GM21381 (cell line): ENCODE measurements at regions not wholly inside any gene's neighbourhood (a gene's known extent, or its start where the extent isn't known, plus 50 kb on each side); places are given as distances from the start of the nearest gene placed in this dataset.

Source experiments
- ATAC-seq: cut with Tn5 transposase; IDR thresholded peaks from one replicate; pipeline ENCODE4 v1.9.1; 2021; ENCODE audit warnings: mild to moderate bottlenecking, moderate library complexity; ENCODE audit not compliant: unreplicated experiment

- ATAC-seq = no peak
These were observed 180.4 kb upstream of the COL8A1 start for GRCh38 chr3:99458013-99458412.

- no peak for ATAC-seq
These were observed 195.8 kb upstream of the COL8A1 start for GRCh38 chr3:99442599-99442998.

GRCh38 chr3:99439892-99440291, 198.5 kb upstream of the COL8A1 start:
- no peak for ATAC-seq

- ATAC-seq = no peak
These were observed 204.2 kb upstream of the COL8A1 start for GRCh38 chr3:99434190-99434589.

GRCh38 chr3:99430348-99431134, 207.9 kb upstream of the COL8A1 start:
- ATAC-seq = no peak

- no peak for ATAC-seq
These were observed 208.9 kb upstream of the COL8A1 start for GRCh38 chr3:99429502-99429901.

- no peak for ATAC-seq
These were observed 212.5 kb upstream of the COL8A1 start for GRCh38 chr3:99425930-99426329.

GRCh38 chr3:99419116-99419515, 219.3 kb upstream of the COL8A1 start:
- peak; percentile 34 for ATAC-seq

- peak; percentile 77 for ATAC-seq
These were observed 219.7 kb upstream of the COL8A1 start for GRCh38 chr3:99418709-99419108.

GRCh38 chr3:99418209-99418635, 220.2 kb upstream of the COL8A1 start:
- peak; percentile 55 for ATAC-seq

- ATAC-seq = no peak
These were observed 224.9 kb upstream of the COL8A1 start for GRCh38 chr3:99413504-99413903.

- ATAC-seq = no peak
These were observed 227.5 kb upstream of the COL8A1 start for GRCh38 chr3:99410789-99411311.

GRCh38 chr3:99409961-99410360, 228.4 kb upstream of the COL8A1 start:
- ATAC-seq = no peak

- peak; percentile 48 for ATAC-seq
These were observed 231.1 kb upstream of the COL8A1 start for GRCh38 chr3:99407257-99407656.

GRCh38 chr3:99402755-99403154, 235.6 kb upstream of the COL8A1 start:
- no peak for ATAC-seq

- no peak for ATAC-seq
These were observed 238.0 kb upstream of the COL8A1 start for GRCh38 chr3:99400352-99400751.

- ATAC-seq = no peak
These were observed 241.6 kb upstream of the COL8A1 start for GRCh38 chr3:99396651-99397275.

GRCh38 chr3:99394831-99395778, 243.3 kb upstream of the COL8A1 start:
- no peak for ATAC-seq

GRCh38 chr3:99393961-99394360, 244.4 kb upstream of the COL8A1 start:
- no peak for ATAC-seq

- ATAC-seq = no peak
These were observed 249.6 kb upstream of the COL8A1 start for GRCh38 chr3:99388780-99389179.

GRCh38 chr3:99384596-99384995, 253.8 kb upstream of the COL8A1 start:
- no peak for ATAC-seq
